Fibroblast of lung (primary cell): ENCODE measurements at regions not wholly inside any gene's neighbourhood (a gene's known extent, or its start where the extent isn't known, plus 50 kb on each side); places are given as distances from the start of the nearest gene placed in this dataset.

Experiments used
- DNase-seq, 2 donors: peaks; one replicate each; pipeline versions ENCODE4 v3.0.0 to v3.0.0-alpha.2; 2010; ENCODE audit warnings: low read depth in 2 of 2
- H2AFZ ChIP-seq: 2 replicates; pipeline ENCODE4 v1.5.1; 2012; ENCODE audit warnings: low read length, control low read depth, inconsistent platforms
- H3K27ac ChIP-seq: 2 replicates; pipeline ENCODE4 v1.5.1; 2011; ENCODE audit warnings: low read length, control low read depth; ENCODE audit not compliant: insufficient read depth
- H3K27me3 ChIP-seq: 2 replicates; pipeline ENCODE4 v1.5.1; 2011; ENCODE audit warnings: mild to moderate bottlenecking, low read length; ENCODE audit not compliant: control insufficient read depth, insufficient read depth
- H3K36me3 ChIP-seq: 2 replicates; pipeline ENCODE4 v1.5.1; 2011; ENCODE audit warnings: low read length; ENCODE audit not compliant: control insufficient read depth, insufficient read depth
- H3K4me1 ChIP-seq: 2 replicates; pipeline ENCODE4 v1.5.1; 2011; ENCODE audit warnings: low read length; ENCODE audit not compliant: control insufficient read depth, insufficient read depth; ENCODE audit errors: extremely low read depth
- H3K4me2 ChIP-seq: 2 replicates; pipeline ENCODE4 v1.5.1; 2011; ENCODE audit warnings: low read length, control low read depth; ENCODE audit not compliant: insufficient read depth; ENCODE audit errors: extremely low read depth
- H3K4me3 ChIP-seq, 4 experiments: fragments of 200-600 bp in 1 of 4; sonication (generic) in 1 of 4; replicated peaks in 1 of 4; 2 replicates each; pipeline ENCODE4 v1.5.1; 2011 to 2016; ENCODE audit warnings: low read length in 4 of 4, low read depth in 3 of 4, mild to moderate bottlenecking in 3 of 4, control low read depth in 2 of 4, inconsistent platforms in 1 of 4, mixed read lengths in 1 of 4; ENCODE audit not compliant: insufficient read depth in 1 of 4; ENCODE audit errors: control extremely low read depth in 1 of 4
- H3K79me2 ChIP-seq: 2 replicates; pipeline ENCODE4 v1.5.1; 2012; ENCODE audit warnings: mild to moderate bottlenecking, low read length, inconsistent platforms; ENCODE audit not compliant: control insufficient read depth, insufficient read depth
- H3K9ac ChIP-seq: 2 replicates; pipeline ENCODE4 v1.5.1; 2011; ENCODE audit warnings: mild to moderate bottlenecking, low read length, control low read depth; ENCODE audit not compliant: insufficient read depth
- H3K9me3 ChIP-seq: 2 replicates; pipeline ENCODE4 v1.5.1; 2012; ENCODE audit warnings: low read depth, low read length; ENCODE audit not compliant: control insufficient read depth, insufficient read depth
- H4K20me1 ChIP-seq: 2 replicates; pipeline ENCODE4 v1.5.1; 2011; ENCODE audit warnings: low read length; ENCODE audit not compliant: control insufficient read depth, insufficient read depth; ENCODE audit errors: extremely low read depth
- CTCF ChIP-seq, 2 donors: IDR thresholded peaks in 1 of 2; conservative IDR thresholded peaks in 1 of 2; 1 replicate in 1 of 2; 2 replicates in 1 of 2; pipeline ENCODE4 v1.5.1; 2011 to 2012; ENCODE audit warnings: low read length in 2 of 2, control low read depth in 1 of 2, inconsistent platforms in 1 of 2, low read depth in 1 of 2, mild to moderate bottlenecking in 1 of 2
- EZH2 ChIP-seq: IDR thresholded peaks from 2 replicates; pipeline ENCODE4 v1.5.1; 2012; ENCODE audit warnings: low read length, control low read depth, mild to moderate bottlenecking; ENCODE audit errors: missing control alignments

- H3K36me3 ChIP-seq = no peaks in the 10 kb centered on the region
- no peak overlapping the region for H2AFZ ChIP-seq
- H3K4me1 ChIP-seq = no peaks in the 10 kb centered on the region
- DNase-seq = no peak
- no peak overlapping the region for H3K4me3 ChIP-seq
- no peaks in the 10 kb centered on the region for H4K20me1 ChIP-seq
- H3K9me3 ChIP-seq = no peaks in the 10 kb centered on the region
- H3K4me2 ChIP-seq = no peak overlapping the region
- peaks cover 3% of the 10 kb centered on the region for H3K27me3 ChIP-seq
- TF ChIP-seq EZH2 = no peak
- TF ChIP-seq CTCF (conservative IDR thresholded peaks at IDR 0.05 in 1 of 2, IDR thresholded peaks at IDR 0.05 in 1 of 2; ENCODE audit: low read depth in 1 of 2, low read length in 2 of 2) = no peak
- H3K9ac ChIP-seq = no peak overlapping the region
- no peak overlapping the region for H3K27ac ChIP-seq
- H3K79me2 ChIP-seq = no peaks in the 10 kb centered on the region
Measured at GRCh38 chr5:103490030-103490739, 72.4 kb downstream of the NUDT12 start.

- Histone ChIP-seq H3K4me3 (no peak overlapping the region), H2AFZ (no peak overlapping the region), H3K36me3 (no peaks in the 10 kb centered on the region), H3K4me1 (no peaks in the 10 kb centered on the region), H3K4me2 (no peak overlapping the region), H3K79me2 (no peaks in the 10 kb centered on the region), H3K27me3 (peaks cover 3% of the 10 kb centered on the region), H3K9me3 (no peaks in the 10 kb centered on the region), H4K20me1 (no peaks in the 10 kb centered on the region), H3K9ac (no peak overlapping the region), H3K27ac (no peak overlapping the region)
- no peak for DNase-seq
- TF ChIP-seq CTCF (conservative IDR thresholded peaks at IDR 0.05 in 1 of 2, IDR thresholded peaks at IDR 0.05 in 1 of 2; ENCODE audit: low read depth in 1 of 2, low read length in 2 of 2) (no peak), EZH2 (no peak)
Measured at GRCh38 chr5:103489307-103489706, 73.3 kb downstream of the NUDT12 start.

- Histone ChIP-seq H3K4me1 (no peaks in the 10 kb centered on the region), H3K27ac (no peak overlapping the region), H3K4me2 (no peak overlapping the region), H3K4me3 (no peak overlapping the region), H2AFZ (no peak overlapping the region), H3K27me3 (peaks cover 3% of the 10 kb centered on the region), H3K9ac (no peak overlapping the region), H4K20me1 (no peaks in the 10 kb centered on the region), H3K79me2 (no peaks in the 10 kb centered on the region), H3K9me3 (no peaks in the 10 kb centered on the region), H3K36me3 (no peaks in the 10 kb centered on the region)
- DNase-seq = no peak
- TF ChIP-seq CTCF (conservative IDR thresholded peaks at IDR 0.05 in 1 of 2, IDR thresholded peaks at IDR 0.05 in 1 of 2; ENCODE audit: low read depth in 1 of 2, low read length in 2 of 2) = no peak
- TF ChIP-seq EZH2 = no peak
Measured at GRCh38 chr5:103487822-103488493, 74.6 kb downstream of the NUDT12 start.
